Activated CD4-positive, alpha-beta T cell treated with anti-CD3 and anti-CD28 coated beads, Interleukin-2, amount 50 U/mL, for 24 hours (primary cell): ENCODE measurements at regions not wholly inside any gene's neighbourhood (a gene's known extent, or its start where the extent isn't known, plus 50 kb on each side); places are given as distances from the start of the nearest gene placed in this dataset.

Source experiments
- DNase-seq, 2 donors: peaks; one replicate each; pipeline ENCODE4 v3.0.0-alpha.2; 2020; ENCODE audit warnings: low read depth in 1 of 2, low spot score in 1 of 2

- no peak for DNase-seq
Measured at GRCh38 chr13:78341032-78341431, 262.3 kb downstream of the POU4F1 start.

- no peak for DNase-seq
Measured at GRCh38 chr13:78339927-78340326, 263.4 kb downstream of the POU4F1 start.

- DNase-seq, result no peak
Measured at GRCh38 chr13:78334059-78334458, 269.3 kb downstream of the POU4F1 start.

GRCh38 chr13:78326633-78327032 lies 276.7 kb downstream of the POU4F1 start:
- no peak for DNase-seq

GRCh38 chr13:78325585-78325984 lies 277.8 kb downstream of the POU4F1 start:
- no peak for DNase-seq

- DNase-seq, result no peak
Measured at GRCh38 chr13:78323848-78324247, 279.5 kb downstream of the POU4F1 start.

- no peak for DNase-seq
Measured at GRCh38 chr13:78323040-78323439, 280.3 kb downstream of the POU4F1 start.

GRCh38 chr13:78319101-78319627 lies 284.2 kb downstream of the POU4F1 start:
- DNase-seq, result no peak

- DNase-seq, result no peak
Measured at GRCh38 chr13:78317030-78317429, 286.3 kb downstream of the POU4F1 start.

GRCh38 chr13:78309497-78310180 lies 293.7 kb downstream of the POU4F1 start:
- DNase-seq, result no peak

GRCh38 chr13:78306519-78307206 lies 296.7 kb downstream of the POU4F1 start:
- DNase-seq, result no peak

GRCh38 chr13:78305171-78305570 lies 298.2 kb downstream of the POU4F1 start:
- DNase-seq, result no peak

GRCh38 chr13:78299832-78300623 lies 303.3 kb downstream of the POU4F1 start:
- no peak for DNase-seq

GRCh38 chr13:78298657-78299056 lies 304.7 kb downstream of the POU4F1 start:
- no peak for DNase-seq

GRCh38 chr13:78286748-78287147 lies 316.6 kb downstream of the POU4F1 start:
- no peak for DNase-seq

- DNase-seq, result no peak
Measured at GRCh38 chr13:78265098-78265497, 338.3 kb downstream of the POU4F1 start.

- DNase-seq, result no peak
Measured at GRCh38 chr13:78258304-78258703, 339.7 kb upstream of the EDNRB start.

- DNase-seq, result no peak
Measured at GRCh38 chr13:78256484-78256883, 337.9 kb upstream of the EDNRB start.

GRCh38 chr13:78254113-78254512 lies 335.5 kb upstream of the EDNRB start:
- DNase-seq, result no peak

- no peak for DNase-seq
Measured at GRCh38 chr13:78247362-78247761, 328.7 kb upstream of the EDNRB start.

GRCh38 chr13:78241278-78241919 lies 322.8 kb upstream of the EDNRB start:
- no peak for DNase-seq
